Left renal cortex interstitium (tissue), 4 donors: ENCODE measurements at regions not wholly inside any gene's neighbourhood (a gene's known extent, or its start where the extent isn't known, plus 50 kb on each side); places are given as distances from the start of the nearest gene placed in this dataset.

ENCODE experiments used
- DNase-seq, 4 donors: peaks; one replicate each; pipeline ENCODE4 v3.0.0-alpha.2; 2013; ENCODE audit warnings: low read depth in 4 of 4, low spot score in 2 of 4, missing footprints in 1 of 4

DNA sequence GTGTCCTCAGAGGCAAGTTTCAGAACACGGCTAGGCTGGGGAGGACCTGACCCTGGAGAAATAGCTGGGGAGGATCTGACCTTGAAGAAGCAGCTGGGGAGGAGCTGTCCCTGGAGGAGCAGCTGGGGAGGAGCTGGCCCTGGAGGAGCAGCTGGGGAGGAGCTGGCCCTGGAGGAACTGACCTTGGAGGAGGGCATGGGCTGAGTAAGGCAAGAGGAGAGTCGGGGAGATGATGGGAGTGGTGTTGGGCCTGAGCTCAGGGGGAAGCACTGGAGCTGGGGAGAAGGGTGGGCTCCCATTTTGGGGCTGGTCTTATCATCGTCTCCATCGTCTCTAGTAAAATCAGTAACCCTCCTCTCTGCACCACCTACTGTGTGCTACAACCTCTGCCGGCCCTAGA, 179.8 kb upstream of the SHH start:
- DNase-seq: no peak

DNA sequence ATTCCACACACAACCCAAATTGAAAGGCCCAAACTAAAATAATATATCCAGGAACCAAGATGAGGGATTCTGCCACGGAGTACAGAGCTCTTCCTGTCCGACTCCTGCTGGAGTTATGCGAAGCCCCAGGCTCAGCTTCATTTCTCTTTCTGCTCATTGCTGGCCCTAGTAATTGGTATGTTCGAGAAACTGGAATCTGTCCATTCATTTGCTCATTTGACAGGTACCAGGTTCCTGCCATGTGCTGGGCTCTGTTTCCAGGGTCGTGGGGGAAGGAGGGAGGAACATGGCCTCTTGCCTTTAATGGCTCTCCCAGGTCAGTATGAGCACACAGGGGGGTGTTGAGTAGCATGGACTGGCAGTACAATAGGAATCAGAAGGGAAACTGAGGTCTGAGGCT, 179.2 kb upstream of the SHH start:
- no peak for DNase-seq

DNA sequence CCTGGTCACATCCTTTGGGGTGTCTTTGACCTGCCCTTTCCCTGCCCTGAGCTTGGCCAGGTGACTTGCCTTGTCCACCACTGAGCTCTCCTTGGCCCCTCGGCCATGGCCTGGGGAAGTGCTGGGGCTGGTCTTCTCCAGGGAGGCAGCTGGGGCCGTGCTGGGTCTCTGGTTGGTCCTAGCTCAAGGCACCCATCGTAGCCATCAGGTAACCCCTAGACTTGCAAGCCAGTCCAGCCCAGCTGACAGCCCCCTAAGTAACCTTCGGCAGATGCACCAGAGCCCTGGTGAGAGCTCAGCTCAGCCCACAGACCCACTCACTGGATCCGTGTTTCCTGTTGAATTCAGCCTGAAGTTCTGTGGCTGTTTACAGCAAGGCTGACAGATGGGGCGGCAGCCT, 176.2 kb upstream of the SHH start:
- DNase-seq: no peak

- no peak for DNase-seq
These were observed 175.5 kb upstream of the SHH start for GRCh38 chr7:155987681-155988235.

- DNase-seq: no peak
These were observed 174.4 kb upstream of the SHH start for GRCh38 chr7:155986497-155987160.

- DNase-seq: no peak
These were observed 173.4 kb upstream of the SHH start for GRCh38 chr7:155985518-155986250.

- no peak for DNase-seq
These were observed 172.5 kb upstream of the SHH start for GRCh38 chr7:155984609-155985405.

- DNase-seq: no peak
These were observed 171.8 kb upstream of the SHH start for GRCh38 chr7:155984028-155984580.

DNA sequence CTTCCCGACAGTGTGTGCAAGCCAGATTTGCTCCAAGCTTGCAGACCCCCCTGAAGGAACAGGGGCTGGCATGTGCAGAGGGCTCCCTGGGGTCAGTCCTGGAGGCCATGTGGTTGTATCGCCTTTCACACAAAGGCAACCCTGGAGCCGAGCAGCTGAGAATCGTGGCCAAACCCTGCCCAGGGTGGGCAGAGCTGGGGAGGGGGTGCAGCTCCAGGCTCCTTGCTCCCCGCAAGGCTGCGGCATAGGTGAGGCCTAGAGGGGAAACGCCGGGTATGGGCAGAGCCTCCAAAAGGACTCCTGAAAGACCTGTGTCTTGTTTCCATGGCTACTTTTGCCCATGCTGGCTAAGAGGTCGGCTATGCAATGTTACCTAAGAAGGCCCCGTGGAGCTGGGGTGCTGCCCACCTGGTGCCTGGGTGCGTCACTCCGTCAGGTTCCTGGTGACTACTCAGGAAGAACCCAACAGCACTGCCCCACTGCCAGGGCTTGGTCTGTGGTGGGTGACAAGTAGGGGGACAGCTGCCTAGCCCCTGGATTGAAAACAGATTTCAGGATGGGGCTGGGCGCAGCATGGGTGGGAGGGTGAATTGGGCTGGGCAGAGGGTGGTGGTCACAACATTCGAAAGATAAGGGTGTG, 171.0 kb upstream of the SHH start:
- DNase-seq: no peak

DNA sequence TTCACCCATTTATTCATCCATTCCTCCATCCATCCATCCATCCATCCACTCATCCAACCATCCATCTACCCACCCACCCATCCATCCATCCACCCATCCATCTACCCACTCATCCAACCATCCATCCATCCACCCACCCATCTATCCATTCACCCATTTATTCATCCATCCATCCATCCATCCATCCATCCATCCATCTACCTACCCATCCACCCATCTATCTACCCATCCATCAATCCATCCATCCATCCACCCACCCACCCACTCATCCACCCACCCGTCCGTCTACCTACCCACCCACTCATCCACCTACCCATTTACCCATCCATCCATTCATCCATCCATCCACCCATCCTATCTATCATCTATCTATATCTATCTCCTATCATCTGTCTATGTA, 169.4 kb upstream of the SHH start:
- no peak for DNase-seq

DNA sequence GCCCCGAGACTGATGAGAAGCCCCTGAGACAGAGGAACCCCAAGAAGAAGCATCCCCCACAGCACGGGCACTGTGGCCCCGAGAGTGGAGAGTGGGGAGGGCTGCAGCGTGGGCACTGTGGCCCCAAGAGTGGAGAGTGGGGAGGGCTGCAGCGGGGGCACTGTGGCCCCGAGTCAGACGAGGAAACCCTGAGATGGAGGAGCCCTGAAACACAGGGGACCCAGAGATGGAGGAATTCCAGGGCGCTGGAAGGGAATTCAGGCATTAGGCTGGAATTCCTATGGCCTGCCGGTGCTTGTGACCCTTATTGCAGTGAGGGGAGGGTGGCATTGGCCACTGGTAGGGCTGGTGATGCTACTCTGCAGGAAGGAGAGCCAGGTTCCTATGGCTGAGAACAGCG, 168.6 kb upstream of the SHH start:
- DNase-seq: no peak

GRCh38 chr7:155979994-155980393, 167.7 kb upstream of the SHH start:
- no peak for DNase-seq

DNA sequence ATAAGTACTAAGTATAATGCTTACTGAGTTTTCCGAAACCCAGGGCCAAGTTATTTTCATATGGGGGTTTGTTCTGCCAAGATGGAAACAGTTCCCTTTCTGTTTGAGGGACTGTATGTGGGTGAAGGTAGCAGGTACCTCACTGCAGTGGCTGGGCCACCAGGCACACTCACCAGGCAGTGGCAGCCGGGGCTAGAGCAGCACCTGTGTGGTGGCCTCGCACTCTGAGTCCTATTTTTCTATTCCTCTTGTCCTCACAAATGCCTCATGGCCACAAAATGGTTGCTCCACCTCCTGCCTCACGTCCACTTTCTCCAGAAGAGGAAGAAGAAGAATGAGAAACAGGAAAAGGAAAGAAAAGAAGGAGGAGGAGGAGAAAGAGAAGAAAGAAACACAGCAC, 167.3 kb upstream of the SHH start:
- no peak for DNase-seq

DNA sequence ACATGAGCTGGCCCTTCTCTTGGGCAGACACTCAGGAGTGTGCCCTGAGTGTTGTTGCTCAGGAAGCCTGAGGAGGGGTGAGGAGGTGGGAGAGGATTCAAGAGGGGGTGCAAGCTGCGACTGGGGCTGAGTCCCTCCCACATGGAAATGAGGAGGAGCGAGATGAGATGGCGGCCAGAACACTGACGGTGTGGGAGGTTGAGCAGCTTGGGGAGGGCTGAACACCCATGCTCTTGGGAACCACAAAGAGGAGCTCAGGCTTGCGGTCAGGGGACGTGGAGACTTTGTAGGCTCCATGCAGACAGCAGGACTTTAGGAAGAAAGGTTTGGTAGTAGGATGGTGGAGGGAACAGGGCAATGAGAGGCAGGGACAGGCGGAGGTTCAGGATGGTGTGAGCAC, 163.2 kb upstream of the SHH start:
- DNase-seq: no peak

DNA sequence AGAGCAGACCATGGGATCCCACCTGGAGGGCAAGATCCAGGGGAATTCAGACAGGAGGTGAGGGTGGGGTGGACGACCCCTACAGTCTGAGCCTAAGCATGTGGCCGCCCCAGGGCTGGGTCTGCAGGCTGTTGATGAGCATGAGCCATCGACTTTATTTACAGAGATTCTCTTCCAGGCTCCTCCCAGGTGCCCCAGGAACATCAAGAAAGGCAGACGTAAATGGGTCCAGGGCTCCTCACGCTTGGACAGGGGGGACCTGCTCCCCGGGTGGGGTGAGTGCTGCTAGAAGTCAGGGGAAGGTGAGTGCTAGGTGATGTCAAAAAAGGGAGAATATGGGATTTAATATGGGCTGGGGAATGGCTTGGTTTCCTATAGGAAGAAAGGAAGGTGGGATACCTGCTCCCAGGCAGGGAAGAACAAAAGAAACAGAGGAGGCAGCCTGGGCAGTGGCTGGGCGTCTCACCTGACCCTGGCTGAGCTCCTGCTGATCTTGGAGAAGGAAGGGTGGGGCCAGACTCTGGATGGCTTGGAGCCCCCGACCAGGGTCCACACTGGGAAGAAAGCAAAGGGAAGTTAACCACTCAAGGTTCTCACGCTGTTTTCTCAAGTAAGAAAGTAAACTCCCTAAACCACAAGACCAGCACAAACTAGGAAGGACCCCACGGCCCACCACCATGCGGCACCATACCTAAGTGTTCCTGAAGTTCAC, 162.1 kb upstream of the SHH start:
- no peak for DNase-seq

- DNase-seq: no peak
These were observed 161.3 kb upstream of the SHH start for GRCh38 chr7:155973451-155973997.

GRCh38 chr7:155972651-155973390, 160.6 kb upstream of the SHH start:
- no peak for DNase-seq

DNA sequence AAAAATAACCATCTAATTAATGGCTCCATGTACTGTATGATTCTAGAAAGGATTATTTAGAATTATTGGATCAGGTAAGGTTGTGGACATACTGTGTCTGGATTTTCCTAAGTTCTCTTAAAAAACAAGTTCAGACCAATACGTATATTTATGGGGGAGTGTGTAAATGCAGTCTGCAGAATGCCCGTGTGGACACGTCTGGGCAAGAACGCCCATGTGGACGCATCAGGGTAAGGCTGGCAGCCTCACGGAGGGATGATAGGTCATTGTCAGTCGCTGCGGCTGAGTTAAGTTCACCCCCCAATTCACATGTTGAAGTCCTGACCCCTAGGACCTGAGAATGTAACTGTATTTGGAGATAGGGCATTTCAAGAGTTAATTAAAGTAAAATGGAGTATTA, 160.0 kb upstream of the SHH start:
- no peak for DNase-seq

DNA sequence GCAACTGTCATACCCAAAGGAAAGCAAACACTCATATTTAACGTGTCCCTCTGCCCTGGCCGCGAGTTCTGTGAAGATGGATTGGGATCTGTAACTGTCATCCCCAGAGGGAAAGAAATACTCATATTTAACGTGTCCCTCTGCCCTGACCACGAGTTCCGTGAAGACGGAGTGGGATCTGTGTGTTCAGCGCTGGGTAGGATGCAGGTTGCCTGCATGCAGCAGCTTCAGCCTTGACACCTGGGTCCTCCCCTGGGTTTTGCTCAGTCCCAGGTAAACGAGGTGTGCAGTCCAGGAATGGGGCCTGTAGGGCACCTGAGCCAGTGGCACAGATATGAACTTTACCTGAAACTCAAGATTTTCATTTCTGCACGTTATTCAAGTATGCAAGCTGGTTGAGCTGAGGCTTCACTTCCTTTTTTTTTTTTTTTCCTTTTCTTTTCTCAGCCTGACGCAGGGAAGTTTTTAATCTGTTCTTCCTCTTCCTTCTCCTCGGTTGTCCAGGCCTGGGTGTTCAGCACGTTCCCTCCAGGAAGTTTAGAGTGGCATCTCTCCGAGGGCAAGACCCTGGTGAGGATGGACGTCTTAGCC, 159.0 kb upstream of the SHH start:
- DNase-seq: no peak
